SK-N-SH (cell line): ENCODE measurements at regions not wholly inside any gene's neighbourhood (a gene's known extent, or its start where the extent isn't known, plus 50 kb on each side); places are given as distances from the start of the nearest gene placed in this dataset.

Experiments
- CTCF ChIA-PET: fragments of 300-600, 350-600 bp; formaldehyde crosslinking; extraction: SDS; loops from one replicate; lab custom pipeline; 2021; lab: Yijun Ruan, JAX
- POLR2A ChIA-PET: fragments of 350-600 bp; sonication (Branson Sonifier 250); formaldehyde crosslinking; extraction: SDS; loops from one replicate; lab custom pipeline; 2020; ENCODE audit warnings: antibody characterized with exemption, inconsistent platforms; lab: Yijun Ruan, JAX
- DNase-seq: peaks from one replicate; pipeline ENCODE4 v3.0.0; 2012
- H2AFZ ChIP-seq: fragments of 200-600 bp; sonication (generic); 2 replicates; pipeline ENCODE4 v1.8.1; 2016; ENCODE audit warnings: antibody characterized with exemption, mild to moderate bottlenecking, low read depth
- H3F3A ChIP-seq: fragments of 200-600 bp; sonication (generic); replicated peaks from 2 replicates; pipeline ENCODE3; 2016; ENCODE audit warnings: antibody characterized with exemption, mild to moderate bottlenecking; ENCODE audit not compliant: insufficient read depth
- H3K27ac ChIP-seq, 2 experiments: fragments of 200-500 bp in 1 of 2; fragments of 200-600 bp in 1 of 2; sonication (Bioruptor generic) in 1 of 2; sonication (generic), shearing (Covaris generic) in 1 of 2; 2 replicates each; pipeline versions ENCODE4 v1.5.1 to v1.6.1; 2014 to 2016; ENCODE audit warnings: low read depth in 2 of 2, inconsistent platforms in 1 of 2, low read length in 1 of 2, mild to moderate bottlenecking in 1 of 2, mixed read lengths in 1 of 2
- H3K27me3 ChIP-seq: fragments of 200-600 bp; sonication (generic), shearing (Covaris generic); 2 replicates; pipeline ENCODE4 v1.6.1; 2016; ENCODE audit warnings: mixed run types; ENCODE audit not compliant: insufficient read depth
- H3K36me3 ChIP-seq, 2 experiments: fragments of 200-500 bp in 1 of 2; fragments of 200-600 bp in 1 of 2; sonication (Bioruptor generic) in 1 of 2; sonication (generic) in 1 of 2; replicated peaks in 1 of 2; 2 replicates each; pipeline versions ENCODE3 to v1.5.1; 2014 to 2016; ENCODE audit warnings: low read length in 1 of 2, mild to moderate bottlenecking in 1 of 2; ENCODE audit not compliant: insufficient read depth in 2 of 2, control insufficient read depth in 1 of 2
- H3K4me1 ChIP-seq, 2 experiments: fragments of 200-500 bp in 1 of 2; fragments of 200-600 bp in 1 of 2; sonication (Bioruptor generic) in 1 of 2; sonication (generic), shearing (Covaris generic) in 1 of 2; 2 replicates each; pipeline versions ENCODE4 v1.5.1 to v1.6.1; 2014 to 2016; ENCODE audit warnings: low read depth in 1 of 2, low read length in 1 of 2, mixed run types in 1 of 2; ENCODE audit not compliant: insufficient read depth in 2 of 2, control insufficient read depth in 1 of 2
- H3K4me2 ChIP-seq: fragments of 200-600 bp; sonication (generic), shearing (Covaris generic); 2 replicates; pipeline ENCODE4 v1.6.1; 2017; ENCODE audit warnings: mixed run types
- H3K4me3 ChIP-seq, 2 experiments: fragments of 200-500 bp in 1 of 2; fragments of 200-600 bp in 1 of 2; sonication (Bioruptor generic) in 1 of 2; sonication (generic), shearing (Covaris generic) in 1 of 2; 2 replicates each; pipeline versions ENCODE4 v1.5.1 to v1.8.1; 2014 to 2016; ENCODE audit warnings: low read depth in 2 of 2, inconsistent platforms in 1 of 2, low read length in 1 of 2, mild to moderate bottlenecking in 1 of 2, mixed read lengths in 1 of 2, moderate library complexity in 1 of 2
- H3K79me2 ChIP-seq: fragments of 200-600 bp; sonication (generic); 2 replicates; pipeline ENCODE4 v1.8.1; 2017; ENCODE audit warnings: mild to moderate bottlenecking; ENCODE audit not compliant: insufficient read depth
- H3K9ac ChIP-seq: fragments of 200-600 bp; sonication (generic); 2 replicates; pipeline ENCODE4 v1.6.1; 2017; ENCODE audit warnings: mixed run types
- H3K9me2 ChIP-seq: fragments of 200-600 bp; sonication (generic); 2 replicates; pipeline ENCODE4 v1.6.1; 2017; ENCODE audit warnings: mixed run types
- H3K9me3 ChIP-seq: fragments of 200-600 bp; sonication (generic); 2 replicates; pipeline ENCODE4 v1.6.1; 2017; ENCODE audit warnings: mixed run types, mild to moderate bottlenecking, moderate library complexity
- H4K20me1 ChIP-seq: fragments of 200-600 bp; sonication (generic); 2 replicates; pipeline ENCODE4 v1.6.1; 2017; ENCODE audit warnings: mild to moderate bottlenecking, mixed run types; ENCODE audit not compliant: insufficient read depth
- CHD2 ChIP-seq: fragments of 150-350 bp; IDR thresholded peaks from 2 replicates; pipeline ENCODE4 v1.6.1; 2018; ENCODE audit warnings: low read length; ENCODE audit not compliant: partially characterized antibody
- ELF1 ChIP-seq: IDR thresholded peaks from 2 replicates; pipeline ENCODE4 v1.4.0; 2012
- FOSL2 ChIP-seq: IDR thresholded peaks from 2 replicates; pipeline ENCODE4 v1.4.0; 2012; ENCODE audit warnings: low read depth, mild to moderate bottlenecking, moderate library complexity, borderline replicate concordance
- FOXM1 ChIP-seq: IDR thresholded peaks from 2 replicates; pipeline ENCODE4 v1.4.0; 2012; ENCODE audit warnings: low read depth, mild to moderate bottlenecking
- GATA2 ChIP-seq: sonication (generic); formaldehyde crosslinking; IDR thresholded peaks from 2 replicates; pipeline ENCODE4 v1.5.0; 2020; ENCODE audit warnings: mild to moderate bottlenecking, missing genetic modification reagents
- JUND ChIP-seq: IDR thresholded peaks from 2 replicates; pipeline ENCODE4 v1.4.0; 2012
- MXI1 ChIP-seq: IDR thresholded peaks from 2 replicates; pipeline ENCODE4 v1.6.1; 2012; ENCODE audit warnings: mild to moderate bottlenecking, low read depth, low read length, improper control_type of control experiment
- NRF1 ChIP-seq: IDR thresholded peaks from 2 replicates; pipeline ENCODE4 v1.6.1; 2012; ENCODE audit warnings: low read depth, mild to moderate bottlenecking, low read length
- RCOR1 ChIP-seq: fragments of 150-350 bp; IDR thresholded peaks from 2 replicates; pipeline ENCODE4 v1.6.1; 2017; ENCODE audit warnings: antibody characterized with exemption, low read length
- RFX5 ChIP-seq: IDR thresholded peaks from 2 replicates; pipeline ENCODE4 v1.6.1; 2012; ENCODE audit warnings: mild to moderate bottlenecking, improper control_type of control experiment, low read length
- RXRA ChIP-seq: IDR thresholded peaks from 2 replicates; pipeline ENCODE4 v1.4.0; 2012; ENCODE audit warnings: low read depth, mild to moderate bottlenecking, borderline replicate concordance
- SMC3 ChIP-seq: IDR thresholded peaks from 2 replicates; pipeline ENCODE4 v1.6.1; 2012; ENCODE audit warnings: low read depth, low read length, improper control_type of control experiment
- TCF12 ChIP-seq: IDR thresholded peaks from 2 replicates; pipeline ENCODE4 v1.4.0; 2012
- TEAD4 ChIP-seq: IDR thresholded peaks from 2 replicates; pipeline ENCODE4 v1.4.0; 2012; ENCODE audit warnings: mild to moderate bottlenecking, borderline replicate concordance; ENCODE audit not compliant: insufficient read depth
- YY1 ChIP-seq: IDR thresholded peaks from 2 replicates; pipeline ENCODE4 v1.4.0; 2012; ENCODE audit warnings: low read depth, mild to moderate bottlenecking
- WGBS: methylation state at CpG from one replicate; pipeline ENCODE4 v1.1.6; 2017; ENCODE audit warnings: low lambda C conversion rate; 5-methylcytosine and 5-hydroxymethylcytosine counted together
- TF ChIP-seq, protein P1 (sequence below): IDR thresholded peaks from 2 replicates; pipeline ENCODE4 v1.4.0; 2012; ENCODE audit warnings: low read depth
- TF ChIP-seq, protein P2 (sequence below): fragments of 150-350 bp; IDR thresholded peaks from 2 replicates; pipeline ENCODE4 v1.6.1; 2016; ENCODE audit warnings: mild to moderate bottlenecking, low read depth, low read length
- TF ChIP-seq, protein P3 (sequence below): IDR thresholded peaks from 2 replicates; pipeline ENCODE4; 2012
- TF ChIP-seq, protein P4 (sequence below): fragments of 150-350 bp; IDR thresholded peaks from 2 replicates; pipeline ENCODE4 v1.6.1; 2017; ENCODE audit warnings: antibody characterized with exemption, low read length, low read depth, borderline replicate concordance

DNA sequence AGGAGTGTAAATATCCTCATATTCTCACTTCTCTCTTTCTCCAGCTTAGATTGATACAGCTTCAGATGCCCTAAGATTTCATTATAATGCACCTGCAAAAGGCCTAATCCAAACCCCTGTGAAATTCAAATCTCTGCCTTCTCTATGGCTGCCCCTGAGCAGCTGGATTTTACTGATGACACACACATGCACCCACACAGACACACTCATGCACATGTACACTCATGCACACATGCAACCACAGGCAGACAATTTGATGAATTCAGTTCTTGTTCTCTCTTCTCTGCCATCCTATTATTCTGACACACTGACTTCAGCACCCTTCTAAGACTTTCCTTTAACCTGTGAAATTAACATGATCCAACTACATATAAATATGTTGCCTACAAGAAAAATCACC is 563.2 kb downstream of the RNF144A start (continued):
- TF ChIP-seq RFX5 (no peak), NRF1 (no peak), RCOR1 (no peak), YY1 (no peak), RXRA (no peak), TEAD4 (no peak)
- TF ChIP-seq, protein P1, sequence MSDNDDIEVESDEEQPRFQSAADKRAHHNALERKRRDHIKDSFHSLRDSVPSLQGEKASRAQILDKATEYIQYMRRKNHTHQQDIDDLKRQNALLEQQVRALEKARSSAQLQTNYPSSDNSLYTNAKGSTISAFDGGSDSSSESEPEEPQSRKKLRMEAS = no peak
- TF ChIP-seq, protein P2, sequence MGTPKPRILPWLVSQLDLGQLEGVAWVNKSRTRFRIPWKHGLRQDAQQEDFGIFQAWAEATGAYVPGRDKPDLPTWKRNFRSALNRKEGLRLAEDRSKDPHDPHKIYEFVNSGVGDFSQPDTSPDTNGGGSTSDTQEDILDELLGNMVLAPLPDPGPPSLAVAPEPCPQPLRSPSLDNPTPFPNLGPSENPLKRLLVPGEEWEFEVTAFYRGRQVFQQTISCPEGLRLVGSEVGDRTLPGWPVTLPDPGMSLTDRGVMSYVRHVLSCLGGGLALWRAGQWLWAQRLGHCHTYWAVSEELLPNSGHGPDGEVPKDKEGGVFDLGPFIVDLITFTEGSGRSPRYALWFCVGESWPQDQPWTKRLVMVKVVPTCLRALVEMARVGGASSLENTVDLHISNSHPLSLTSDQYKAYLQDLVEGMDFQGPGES = no peak

DNA sequence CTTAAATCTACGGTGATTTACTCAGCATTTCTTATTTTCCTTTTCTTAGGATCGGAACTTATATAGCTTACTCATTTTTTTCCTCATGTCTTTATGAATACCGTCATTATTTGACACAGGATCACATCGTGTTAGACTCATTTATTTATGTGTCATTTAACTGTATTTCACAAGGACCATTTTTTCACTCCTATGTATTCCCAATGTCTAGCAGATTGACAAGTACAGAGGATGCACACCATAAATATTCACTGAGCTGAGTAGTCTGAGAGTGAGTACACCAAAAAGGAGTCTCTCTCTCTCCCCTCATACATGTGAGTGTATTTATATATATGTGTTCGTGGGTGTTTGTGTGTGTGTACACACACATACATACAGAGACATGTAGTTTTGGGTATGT is 573.5 kb downstream of the RNF144A start:
- Histone ChIP-seq H3K9ac (no peak overlapping the region), H2AFZ (no peak overlapping the region), H3K4me3 (no peak overlapping the region), H3K27me3 (no peaks in the 10 kb centered on the region), H3F3A (no peaks in the 10 kb centered on the region), H3K79me2 (no peaks in the 10 kb centered on the region), H3K27ac (no peak overlapping the region), H3K4me1 (peaks cover 0 to 7% of the 10 kb centered on the region in 2 experiments; a peak in 1 of 4 replicates), H3K9me3 (no peaks in the 10 kb centered on the region), H3K36me3 (no peaks in the 10 kb centered on the region), H4K20me1 (no peaks in the 10 kb centered on the region), H3K9me2 (no peaks in the 10 kb centered on the region), H3K4me2 (no peak overlapping the region)
- CTCF ChIA-PET = interaction anchor here (1.4 to 1.7 kb wide), 3 partner anchors 61 to 88 kb away, joined by 4 to 6 read pairs (median 4); no protein-coding TSS in a partner anchor
- 53% methylated on average over 5 of the region's 5 CpGs for WGBS
- POLR2A ChIA-PET = no interaction called here
- TF ChIP-seq JUND (no peak), FOXM1 (no peak), GATA2 (CRISPR knock-in tag) (no peak), MXI1 (no peak), FOSL2 (no peak), TCF12 (no peak), RCOR1 (no peak), ELF1 (no peak), TEAD4 (no peak), CHD2 (no peak), SMC3 (no peak)
- TF ChIP-seq, protein P3, sequence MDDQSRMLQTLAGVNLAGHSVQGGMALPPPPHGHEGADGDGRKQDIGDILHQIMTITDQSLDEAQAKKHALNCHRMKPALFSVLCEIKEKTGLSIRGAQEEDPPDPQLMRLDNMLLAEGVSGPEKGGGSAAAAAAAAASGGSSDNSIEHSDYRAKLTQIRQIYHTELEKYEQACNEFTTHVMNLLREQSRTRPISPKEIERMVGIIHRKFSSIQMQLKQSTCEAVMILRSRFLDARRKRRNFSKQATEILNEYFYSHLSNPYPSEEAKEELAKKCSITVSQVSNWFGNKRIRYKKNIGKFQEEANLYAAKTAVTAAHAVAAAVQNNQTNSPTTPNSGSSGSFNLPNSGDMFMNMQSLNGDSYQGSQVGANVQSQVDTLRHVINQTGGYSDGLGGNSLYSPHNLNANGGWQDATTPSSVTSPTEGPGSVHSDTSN = no peak
- TF ChIP-seq, protein P1 = no peak
- TF ChIP-seq, protein P4, sequence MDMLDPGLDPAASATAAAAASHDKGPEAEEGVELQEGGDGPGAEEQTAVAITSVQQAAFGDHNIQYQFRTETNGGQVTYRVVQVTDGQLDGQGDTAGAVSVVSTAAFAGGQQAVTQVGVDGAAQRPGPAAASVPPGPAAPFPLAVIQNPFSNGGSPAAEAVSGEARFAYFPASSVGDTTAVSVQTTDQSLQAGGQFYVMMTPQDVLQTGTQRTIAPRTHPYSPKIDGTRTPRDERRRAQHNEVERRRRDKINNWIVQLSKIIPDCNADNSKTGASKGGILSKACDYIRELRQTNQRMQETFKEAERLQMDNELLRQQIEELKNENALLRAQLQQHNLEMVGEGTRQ = no peak
- DNase-seq = no peak
